Inflammatory macrophage (primary cell): ENCODE measurements at regions not wholly inside any gene's neighbourhood (a gene's known extent, or its start where the extent isn't known, plus 50 kb on each side); places are given as distances from the start of the nearest gene placed in this dataset.
"Not testable (repeated sequence)": the region's sequence is repeated elsewhere in the genome, so short reads cannot be mapped to it uniquely, and the experiment has no call there.

ENCODE experiments used
- DNase-seq, 2 donors: peaks; one replicate each; pipeline ENCODE4 v3.0.0-alpha.2; 2020 to 2022

DNA sequence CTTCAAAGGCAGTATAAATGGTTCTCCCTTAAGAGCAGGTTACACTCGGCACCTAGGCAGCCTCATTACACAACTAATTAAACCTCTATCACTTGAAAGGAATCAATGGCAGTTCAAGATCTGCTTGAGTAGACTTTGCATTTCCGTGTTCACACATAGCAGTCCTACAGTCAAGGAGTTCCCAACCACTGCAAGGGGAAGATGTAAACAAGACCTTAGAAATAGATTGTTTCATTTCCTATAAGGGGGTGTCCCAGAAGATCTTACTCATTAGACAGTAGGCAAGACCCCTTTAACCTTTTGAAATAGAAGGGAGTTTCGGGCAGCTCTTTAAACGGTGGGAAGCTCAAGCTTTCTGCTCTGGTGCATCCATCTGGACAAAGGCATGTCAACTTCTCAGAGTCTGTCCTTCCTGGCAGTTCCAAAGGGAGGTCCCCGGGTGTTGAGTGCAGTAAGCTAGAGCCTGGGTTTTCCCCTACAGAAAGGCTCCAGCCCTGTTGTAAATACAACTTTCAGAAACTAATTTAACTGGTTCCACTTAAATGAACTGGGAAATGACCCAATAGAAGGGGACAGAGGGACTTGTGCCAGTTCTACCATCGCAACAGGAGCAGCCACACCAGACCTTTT, 150.8 kb downstream of the RBMX2 start:
- no peak for DNase-seq

DNA sequence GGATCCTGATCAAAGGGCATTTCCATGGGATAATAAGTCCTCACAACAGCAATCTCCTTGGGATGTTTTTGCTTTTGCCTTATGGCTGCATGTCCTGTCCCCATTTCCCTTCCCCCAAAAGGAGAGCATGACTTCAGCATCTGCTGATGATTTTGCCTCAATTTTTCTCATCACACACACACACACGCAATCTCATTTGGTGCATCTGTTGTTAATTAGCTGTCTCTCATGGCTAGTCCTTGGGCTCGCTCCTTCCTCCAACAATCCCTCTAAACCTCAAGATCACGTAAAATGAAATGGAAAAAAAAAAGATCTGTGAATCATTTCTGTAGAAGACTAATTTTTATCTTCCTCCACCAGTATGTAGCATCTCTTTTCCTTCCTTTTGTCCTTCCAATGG, 153.6 kb downstream of the RBMX2 start:
- no peak for DNase-seq

DNA sequence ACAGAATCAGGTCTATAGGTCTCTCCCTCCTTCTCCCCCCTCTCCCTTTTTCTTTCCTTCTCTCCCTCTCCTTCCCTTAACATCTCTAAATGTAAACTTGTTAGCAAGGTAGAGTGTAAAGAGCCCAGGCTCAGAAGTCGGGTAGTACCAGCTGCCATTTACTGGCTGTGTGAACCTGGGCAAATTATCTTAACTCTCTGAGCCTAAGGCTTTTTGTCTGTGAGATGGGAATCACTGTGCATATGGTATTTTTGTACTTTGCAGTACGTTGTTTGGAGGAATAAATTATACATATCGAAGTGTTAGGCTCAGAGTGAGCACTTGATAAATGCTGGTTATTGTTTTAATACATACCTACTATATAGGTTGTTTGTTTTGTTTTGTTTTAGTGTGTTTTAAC, 154.0 kb downstream of the RBMX2 start:
- no peak for DNase-seq

DNA sequence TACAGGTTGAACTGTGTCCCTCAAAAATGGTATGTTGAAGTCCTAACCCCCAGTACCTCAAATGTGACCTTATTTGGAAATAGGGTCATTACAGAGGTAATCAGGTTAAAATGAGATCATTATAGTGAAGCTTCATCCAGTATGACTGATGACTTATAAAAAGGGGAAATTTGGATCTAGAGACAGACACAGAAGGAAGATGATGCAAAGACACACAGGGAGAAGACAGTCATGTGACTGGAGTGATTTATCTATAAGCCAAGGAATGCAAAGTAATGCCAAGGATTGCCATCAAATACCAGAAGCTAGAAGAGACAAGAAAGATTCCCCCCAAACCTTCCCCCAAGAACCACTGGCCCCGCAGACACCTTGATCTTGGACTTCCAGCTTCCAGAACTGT, 155.2 kb downstream of the RBMX2 start:
- DNase-seq = no peak

DNA sequence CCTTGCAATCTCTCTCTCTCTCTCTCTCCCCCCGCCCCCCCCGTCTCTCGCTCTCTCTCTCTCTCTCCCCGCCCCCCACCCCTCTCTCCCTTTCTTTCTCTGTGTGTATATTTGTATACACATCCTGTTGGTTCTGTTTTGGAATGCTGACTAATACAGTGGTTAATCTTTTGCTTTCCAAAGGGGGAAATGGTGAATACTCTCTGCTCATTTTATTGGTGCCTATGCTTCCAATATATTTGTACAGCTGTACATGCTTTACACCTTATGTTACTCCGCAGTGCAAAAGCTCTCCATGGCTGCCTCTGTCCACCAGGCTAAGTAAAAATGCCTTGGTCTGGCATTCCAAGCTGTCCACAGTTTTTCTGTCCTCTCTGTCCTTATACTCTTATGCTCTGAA, 158.8 kb downstream of the RBMX2 start:
- DNase-seq = no peak

DNA sequence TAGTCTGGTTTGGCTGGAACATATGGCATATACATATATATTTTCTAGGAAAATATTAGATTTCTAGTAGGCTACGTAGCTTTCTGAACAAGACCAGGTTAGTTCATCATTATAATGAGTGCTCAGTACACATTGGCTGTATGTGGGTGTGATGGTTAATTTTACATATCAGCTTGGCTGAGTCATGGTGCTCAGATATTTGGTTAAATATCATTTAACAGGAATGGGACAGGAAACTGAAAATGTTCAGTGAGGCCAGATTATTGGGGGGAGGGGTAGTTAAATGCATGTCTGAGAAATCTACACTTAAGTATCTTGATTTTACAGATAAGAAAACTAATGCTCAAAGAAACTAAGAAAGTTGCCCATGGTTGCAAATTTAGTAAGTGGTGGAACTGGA, 160.1 kb downstream of the RBMX2 start:
- no peak for DNase-seq

DNA sequence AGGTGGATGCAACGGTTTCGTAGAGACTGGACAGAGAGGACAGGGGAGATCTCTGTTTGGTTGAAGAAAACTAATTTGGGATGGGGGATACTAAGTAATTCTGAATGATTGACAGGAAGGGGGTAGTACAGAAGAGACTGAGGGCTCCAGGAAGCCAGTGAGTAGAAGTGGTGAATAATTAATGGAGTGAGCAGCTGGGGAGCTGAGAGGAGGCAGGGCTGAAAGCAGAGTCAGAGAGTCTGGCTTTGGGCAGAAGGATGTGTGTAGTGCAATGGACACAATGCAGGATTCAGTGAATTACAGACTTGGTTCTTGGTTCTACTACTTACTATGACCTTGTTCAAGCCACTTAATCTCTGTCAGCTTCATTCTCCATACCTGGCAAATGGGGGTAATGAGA, 161.7 kb downstream of the RBMX2 start:
- no peak for DNase-seq

DNA sequence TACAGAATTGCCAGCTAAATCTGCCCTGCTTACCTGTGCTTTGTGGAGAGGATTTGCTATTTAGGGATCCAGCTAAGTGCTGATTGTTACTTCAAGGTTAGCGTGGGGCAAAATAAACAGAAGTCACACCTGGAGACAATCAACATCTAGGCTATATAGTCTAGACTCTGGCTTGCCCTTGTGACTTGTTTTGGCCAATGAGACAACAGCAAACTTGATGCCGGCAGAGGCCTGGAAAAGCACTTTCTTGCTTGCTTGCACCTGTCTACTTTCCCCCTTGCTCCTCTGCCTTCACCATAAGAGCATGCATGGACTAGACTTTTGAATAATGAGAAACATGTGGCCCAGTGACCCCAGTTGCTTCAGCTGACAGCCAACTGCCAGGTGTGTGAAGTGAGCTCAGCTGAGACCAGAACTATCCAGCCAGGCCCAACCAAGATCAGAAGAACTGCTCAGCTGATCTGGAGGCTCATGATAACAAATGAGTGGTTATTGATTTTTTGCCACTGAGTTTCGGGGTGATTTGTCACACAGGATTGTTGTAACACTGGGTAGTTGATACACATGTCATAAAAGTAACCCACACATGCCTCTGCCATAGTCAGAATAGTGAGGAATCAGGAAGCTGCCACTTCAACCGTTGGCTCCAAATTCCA, 164.4 kb downstream of the RBMX2 start:
- no peak for DNase-seq

DNA sequence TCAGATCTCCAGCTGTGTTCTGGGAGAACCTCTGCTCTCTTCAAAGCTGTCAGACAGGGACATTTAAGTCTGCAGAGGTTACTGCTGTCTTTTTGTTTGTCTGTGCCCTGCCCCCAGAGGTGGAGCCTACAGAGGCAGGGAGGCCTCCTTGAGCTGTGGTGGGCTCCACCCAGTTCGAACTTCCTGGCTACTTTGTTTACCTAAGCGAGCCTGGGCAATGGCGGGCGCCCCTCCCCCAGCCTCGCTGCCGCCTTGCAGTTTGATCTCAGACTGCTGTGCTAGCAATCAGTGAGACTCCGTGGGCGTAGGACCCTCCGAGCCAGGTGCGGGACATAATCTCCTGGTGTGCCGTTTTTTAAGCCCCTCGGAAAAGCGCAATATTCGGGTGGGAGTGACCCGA, 171.2 kb downstream of the RBMX2 start:
- DNase-seq = not testable (repeated sequence)
